Lung microvascular endothelial cell (primary cell): ENCODE measurements at regions not wholly inside any gene's neighbourhood (a gene's known extent, or its start where the extent isn't known, plus 50 kb on each side); places are given as distances from the start of the nearest gene placed in this dataset.
"Not testable (repeated sequence)": the region's sequence is repeated elsewhere in the genome, so short reads cannot be mapped to it uniquely, and the experiment has no call there.

Experiments
- DNase-seq, 2 donors: peaks; one replicate each; pipeline versions ENCODE4 v3.0.0 to v3.0.0-alpha.2; 2010; ENCODE audit warnings: low read depth in 2 of 2

GRCh38 chr3:80649170-80649569, 881.4 kb upstream of the ROBO1 start:
- DNase-seq, result no peak

GRCh38 chr3:80643421-80643820, 875.6 kb upstream of the ROBO1 start:
- DNase-seq, result no peak

GRCh38 chr3:80618295-80619256, 850.8 kb upstream of the ROBO1 start:
- no peak for DNase-seq

- no peak for DNase-seq
Measured at GRCh38 chr3:80612366-80612765, 844.6 kb upstream of the ROBO1 start.

- not testable (repeated sequence) for DNase-seq
Measured at GRCh38 chr3:80608072-80608471, 840.3 kb upstream of the ROBO1 start.

GRCh38 chr3:80606073-80606472, 838.3 kb upstream of the ROBO1 start:
- peak in 1 of 2 donors; percentile 26 for DNase-seq

- no peak for DNase-seq
Measured at GRCh38 chr3:80601479-80601878, 833.7 kb upstream of the ROBO1 start.

GRCh38 chr3:80592792-80593191, 825.0 kb upstream of the ROBO1 start:
- no peak for DNase-seq

- DNase-seq, result no peak
Measured at GRCh38 chr3:80586338-80586737, 818.5 kb upstream of the ROBO1 start.

- DNase-seq, result no peak
Measured at GRCh38 chr3:80580146-80580545, 812.3 kb upstream of the ROBO1 start.

GRCh38 chr3:80564391-80564790, 796.6 kb upstream of the ROBO1 start:
- DNase-seq, result no peak

- DNase-seq, result no peak
Measured at GRCh38 chr3:80559701-80560100, 791.9 kb upstream of the ROBO1 start.

- DNase-seq, result no peak
Measured at GRCh38 chr3:80556763-80557162, 789.0 kb upstream of the ROBO1 start.

- no peak for DNase-seq
Measured at GRCh38 chr3:80554304-80554703, 786.5 kb upstream of the ROBO1 start.

GRCh38 chr3:80553211-80553610, 785.4 kb upstream of the ROBO1 start:
- DNase-seq, result no peak

GRCh38 chr3:80550174-80550573, 782.4 kb upstream of the ROBO1 start:
- DNase-seq, result no peak

GRCh38 chr3:80549173-80549572, 781.4 kb upstream of the ROBO1 start:
- no peak for DNase-seq

GRCh38 chr3:80543154-80543553, 775.4 kb upstream of the ROBO1 start:
- DNase-seq, result no peak

GRCh38 chr3:80542456-80542855, 774.7 kb upstream of the ROBO1 start:
- no peak for DNase-seq

- no peak for DNase-seq
Measured at GRCh38 chr3:80537680-80538079, 769.9 kb upstream of the ROBO1 start.

- DNase-seq, result no peak
Measured at GRCh38 chr3:80535286-80535685, 767.5 kb upstream of the ROBO1 start.

- no peak for DNase-seq
Measured at GRCh38 chr3:80533553-80533952, 765.8 kb upstream of the ROBO1 start.

GRCh38 chr3:80526153-80526552, 758.4 kb upstream of the ROBO1 start:
- no peak for DNase-seq
